Esophagus muscularis mucosa (tissue), 4 donors: ENCODE measurements at regions not wholly inside any gene's neighbourhood (a gene's known extent, or its start where the extent isn't known, plus 50 kb on each side); places are given as distances from the start of the nearest gene placed in this dataset.

Experiments
- EP300 ChIP-seq: sonication (generic); formaldehyde crosslinking; IDR thresholded peaks from one replicate; pipeline ENCODE4 v1.6.1; 2017; ENCODE audit warnings: antibody characterized with exemption
- POLR2A ChIP-seq: fragments of 450-650 bp; IDR thresholded peaks from one replicate; pipeline ENCODE4 v1.6.1; 2017; ENCODE audit warnings: antibody characterized with exemption, moderate library complexity, mild to moderate bottlenecking, low read depth
- POLR2AphosphoS5 ChIP-seq, 2 donors: sonication (generic); formaldehyde crosslinking; IDR thresholded peaks; one replicate each; pipeline ENCODE4 v1.6.1; 2017; ENCODE audit warnings: antibody characterized with exemption in 2 of 2
- TF ChIP-seq, protein P1 (sequence below), 3 experiments: fragments of 200-600 bp in 2 of 3; fragments of 450-650 bp in 1 of 3; sonication (generic) in 2 of 3; IDR thresholded peaks; one replicate each; pipeline ENCODE4 v1.5.1; 2017 to 2019; ENCODE audit warnings: antibody characterized with exemption in 3 of 3, mild to moderate bottlenecking in 2 of 3, moderate library complexity in 1 of 3

- TF ChIP-seq, protein P1, sequence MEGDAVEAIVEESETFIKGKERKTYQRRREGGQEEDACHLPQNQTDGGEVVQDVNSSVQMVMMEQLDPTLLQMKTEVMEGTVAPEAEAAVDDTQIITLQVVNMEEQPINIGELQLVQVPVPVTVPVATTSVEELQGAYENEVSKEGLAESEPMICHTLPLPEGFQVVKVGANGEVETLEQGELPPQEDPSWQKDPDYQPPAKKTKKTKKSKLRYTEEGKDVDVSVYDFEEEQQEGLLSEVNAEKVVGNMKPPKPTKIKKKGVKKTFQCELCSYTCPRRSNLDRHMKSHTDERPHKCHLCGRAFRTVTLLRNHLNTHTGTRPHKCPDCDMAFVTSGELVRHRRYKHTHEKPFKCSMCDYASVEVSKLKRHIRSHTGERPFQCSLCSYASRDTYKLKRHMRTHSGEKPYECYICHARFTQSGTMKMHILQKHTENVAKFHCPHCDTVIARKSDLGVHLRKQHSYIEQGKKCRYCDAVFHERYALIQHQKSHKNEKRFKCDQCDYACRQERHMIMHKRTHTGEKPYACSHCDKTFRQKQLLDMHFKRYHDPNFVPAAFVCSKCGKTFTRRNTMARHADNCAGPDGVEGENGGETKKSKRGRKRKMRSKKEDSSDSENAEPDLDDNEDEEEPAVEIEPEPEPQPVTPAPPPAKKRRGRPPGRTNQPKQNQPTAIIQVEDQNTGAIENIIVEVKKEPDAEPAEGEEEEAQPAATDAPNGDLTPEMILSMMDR (IDR thresholded peaks at IDR 0.05) = no peak
- TF ChIP-seq POLR2AphosphoS5 (IDR thresholded peaks at IDR 0.05) (no peak), EP300 (no peak), POLR2A (no peak)
Observed at GRCh38 chr22:27654546-27655445, 146.8 kb downstream of the MN1 start.
